ENCODE measurements at regions not wholly inside any gene's neighbourhood (a gene's known extent, or its start where the extent isn't known, plus 50 kb on each side); places are given as distances from the start of the nearest gene placed in this dataset.

DNA sequence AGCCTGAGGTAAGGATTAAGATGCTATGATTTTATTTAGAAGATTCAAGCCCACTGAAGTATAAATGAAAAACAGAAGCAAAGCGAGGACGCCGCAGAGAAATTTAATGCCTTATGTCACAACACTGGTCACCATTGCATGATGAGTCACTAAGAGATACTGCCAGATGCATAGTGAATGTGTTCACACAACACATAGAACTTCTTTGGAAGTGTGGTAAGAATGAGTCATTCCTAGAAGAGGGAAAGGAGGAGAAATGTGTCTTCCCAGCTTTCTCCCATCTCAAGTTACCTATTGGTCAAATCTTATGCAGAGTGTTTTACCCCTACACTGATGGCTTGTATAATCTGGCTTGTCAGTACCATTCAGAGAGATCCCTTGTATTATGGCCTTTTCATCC, 465.3 kb upstream of the ARRDC3 start:
- DNase-seq = peak in 1 of 2 donors; percentile 28
- no peak overlapping the region for H3K4ac ChIP-seq (ENCODE audit: low read depth, low read length)
- no peak overlapping the region for H2BK12ac ChIP-seq (ENCODE audit: low read length)
- H4K91ac ChIP-seq (ENCODE audit: low read depth, low read length) = no peak overlapping the region
- H3K14ac ChIP-seq (ENCODE audit: low read length) = no peak overlapping the region
- no peaks in the 10 kb centered on the region for H3K79me2 ChIP-seq (ENCODE audit: control insufficient read depth, insufficient read depth, low read length, poor library complexity)
- WGBS (ENCODE audit: extremely low coverage, insufficient coverage, insufficient read length) = no CpG with 5 or more reads among the region's 3 CpGs
- H3K9ac ChIP-seq (ENCODE audit: low read length) = no peak overlapping the region
- H3K4me1 ChIP-seq (ENCODE audit: control insufficient read depth in 1 of 2, insufficient read depth in 2 of 2, low read length in 2 of 2) = no peaks in the 10 kb centered on the region
- H3K9me3 ChIP-seq (ENCODE audit: insufficient read depth, low read depth, low read length) = no peaks in the 10 kb centered on the region
- no peak overlapping the region for H2AFZ ChIP-seq (ENCODE audit: insufficient read depth, low read length, poor library complexity)
- no peak overlapping the region for H2BK120ac ChIP-seq (ENCODE audit: insufficient read depth, low read length, poor library complexity)
- H3K4me3 ChIP-seq (ENCODE audit: low read depth, low read length) = no peak overlapping the region
- H3K27ac ChIP-seq (ENCODE audit: low read depth, low read length) = no peak overlapping the region
- no peak overlapping the region for H3K4me2 ChIP-seq (ENCODE audit: low read length)
- H2AK5ac ChIP-seq (ENCODE audit: low read length) = no peak overlapping the region
- no peak overlapping the region for H4K12ac ChIP-seq (ENCODE audit: low read depth, low read length)
- H3K18ac ChIP-seq (ENCODE audit: low read length) = no peak overlapping the region
- no peaks in the 10 kb centered on the region for H3K27me3 ChIP-seq (ENCODE audit: insufficient read depth, low read length)
- no peaks in the 10 kb centered on the region for H3K36me3 ChIP-seq (ENCODE audit: control insufficient read depth in 1 of 2, insufficient read depth in 2 of 2, low read length in 2 of 2)
- H3K23ac ChIP-seq (ENCODE audit: low read length) = no peak overlapping the region
- no peak overlapping the region for H4K8ac ChIP-seq (ENCODE audit: low read depth, low read length)
- no peak overlapping the region for H2BK5ac ChIP-seq (ENCODE audit: low read depth, low read length, poor library complexity)
- H3K79me1 ChIP-seq (ENCODE audit: low read length) = no peaks in the 10 kb centered on the region

GRCh38 chr5:91841423-91841822, 458.3 kb upstream of the ARRDC3 start:
- H3K9ac ChIP-seq (ENCODE audit: low read length) = no peak overlapping the region
- H2AFZ ChIP-seq (ENCODE audit: insufficient read depth, low read length, poor library complexity) = no peak overlapping the region
- H2BK120ac ChIP-seq (ENCODE audit: insufficient read depth, low read length, poor library complexity) = no peak overlapping the region
- no peak overlapping the region for H3K23ac ChIP-seq (ENCODE audit: low read length)
- no peak overlapping the region for H2BK5ac ChIP-seq (ENCODE audit: low read depth, low read length, poor library complexity)
- H3K4me1 ChIP-seq (ENCODE audit: control insufficient read depth in 1 of 2, insufficient read depth in 2 of 2, low read length in 2 of 2) = no peaks in the 10 kb centered on the region
- H3K4ac ChIP-seq (ENCODE audit: low read depth, low read length) = no peak overlapping the region
- no peak overlapping the region for H3K4me2 ChIP-seq (ENCODE audit: low read length)
- no peak for DNase-seq
- H4K91ac ChIP-seq (ENCODE audit: low read depth, low read length) = no peak overlapping the region
- H4K8ac ChIP-seq (ENCODE audit: low read depth, low read length) = no peak overlapping the region
- H3K79me2 ChIP-seq (ENCODE audit: control insufficient read depth, insufficient read depth, low read length, poor library complexity) = no peaks in the 10 kb centered on the region
- no peaks in the 10 kb centered on the region for H3K36me3 ChIP-seq (ENCODE audit: control insufficient read depth in 1 of 2, insufficient read depth in 2 of 2, low read length in 2 of 2)
- H3K79me1 ChIP-seq (ENCODE audit: low read length) = no peaks in the 10 kb centered on the region
- H3K4me3 ChIP-seq (ENCODE audit: low read depth, low read length) = no peak overlapping the region
- no peak overlapping the region for H4K12ac ChIP-seq (ENCODE audit: low read depth, low read length)
- H3K27me3 ChIP-seq (ENCODE audit: insufficient read depth, low read length) = no peaks in the 10 kb centered on the region
- H3K9me3 ChIP-seq (ENCODE audit: insufficient read depth, low read depth, low read length) = no peaks in the 10 kb centered on the region
- no peak overlapping the region for H3K27ac ChIP-seq (ENCODE audit: low read depth, low read length)
- no peak overlapping the region for H2AK5ac ChIP-seq (ENCODE audit: low read length)
- no peak overlapping the region for H2BK12ac ChIP-seq (ENCODE audit: low read length)
- H3K18ac ChIP-seq (ENCODE audit: low read length) = no peak overlapping the region
- H3K14ac ChIP-seq (ENCODE audit: low read length) = no peak overlapping the region

DNA sequence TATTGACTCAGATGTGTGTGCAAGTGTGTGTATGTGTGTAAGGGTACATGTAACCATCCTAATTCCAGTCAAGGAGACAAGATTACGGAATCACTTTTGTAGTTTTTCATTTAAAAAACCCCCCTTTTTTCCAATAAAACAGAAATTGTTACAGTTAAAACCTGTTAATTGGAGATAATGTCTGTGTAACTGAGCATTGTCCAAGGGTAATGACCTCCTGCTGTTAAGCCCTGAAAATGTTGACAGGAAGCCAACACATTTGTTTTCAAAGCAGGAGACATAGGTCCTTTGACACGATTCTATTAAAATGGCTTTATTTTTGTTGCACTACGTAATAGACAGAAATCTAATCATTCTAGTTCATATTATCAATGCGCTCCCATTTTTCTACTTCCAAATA, 457.3 kb upstream of the ARRDC3 start:
- no peaks in the 10 kb centered on the region for H3K79me2 ChIP-seq (ENCODE audit: control insufficient read depth, insufficient read depth, low read length, poor library complexity)
- H4K91ac ChIP-seq (ENCODE audit: low read depth, low read length) = no peak overlapping the region
- H3K27me3 ChIP-seq (ENCODE audit: insufficient read depth, low read length) = no peaks in the 10 kb centered on the region
- H3K23ac ChIP-seq (ENCODE audit: low read length) = no peak overlapping the region
- H3K36me3 ChIP-seq (ENCODE audit: control insufficient read depth in 1 of 2, insufficient read depth in 2 of 2, low read length in 2 of 2) = no peaks in the 10 kb centered on the region
- no peaks in the 10 kb centered on the region for H3K4me1 ChIP-seq (ENCODE audit: control insufficient read depth in 1 of 2, insufficient read depth in 2 of 2, low read length in 2 of 2)
- H4K8ac ChIP-seq (ENCODE audit: low read depth, low read length) = no peak overlapping the region
- no peak overlapping the region for H3K4ac ChIP-seq (ENCODE audit: low read depth, low read length)
- no peak for DNase-seq
- no peak overlapping the region for H4K12ac ChIP-seq (ENCODE audit: low read depth, low read length)
- no peak overlapping the region for H2BK120ac ChIP-seq (ENCODE audit: insufficient read depth, low read length, poor library complexity)
- H3K9me3 ChIP-seq (ENCODE audit: insufficient read depth, low read depth, low read length) = no peaks in the 10 kb centered on the region
- no peak overlapping the region for H3K4me3 ChIP-seq (ENCODE audit: low read depth, low read length)
- no peaks in the 10 kb centered on the region for H3K79me1 ChIP-seq (ENCODE audit: low read length)
- H3K9ac ChIP-seq (ENCODE audit: low read length) = no peak overlapping the region
- H2BK5ac ChIP-seq (ENCODE audit: low read depth, low read length, poor library complexity) = no peak overlapping the region
- H2BK12ac ChIP-seq (ENCODE audit: low read length) = no peak overlapping the region
- no peak overlapping the region for H3K27ac ChIP-seq (ENCODE audit: low read depth, low read length)
- no CpG with 5 or more reads among the region's 4 CpGs for WGBS (ENCODE audit: extremely low coverage, insufficient coverage, insufficient read length)
- H2AK5ac ChIP-seq (ENCODE audit: low read length) = no peak overlapping the region
- H3K4me2 ChIP-seq (ENCODE audit: low read length) = no peak overlapping the region
- no peak overlapping the region for H2AFZ ChIP-seq (ENCODE audit: insufficient read depth, low read length, poor library complexity)
- H3K14ac ChIP-seq (ENCODE audit: low read length) = no peak overlapping the region
- H3K18ac ChIP-seq (ENCODE audit: low read length) = no peak overlapping the region

DNA sequence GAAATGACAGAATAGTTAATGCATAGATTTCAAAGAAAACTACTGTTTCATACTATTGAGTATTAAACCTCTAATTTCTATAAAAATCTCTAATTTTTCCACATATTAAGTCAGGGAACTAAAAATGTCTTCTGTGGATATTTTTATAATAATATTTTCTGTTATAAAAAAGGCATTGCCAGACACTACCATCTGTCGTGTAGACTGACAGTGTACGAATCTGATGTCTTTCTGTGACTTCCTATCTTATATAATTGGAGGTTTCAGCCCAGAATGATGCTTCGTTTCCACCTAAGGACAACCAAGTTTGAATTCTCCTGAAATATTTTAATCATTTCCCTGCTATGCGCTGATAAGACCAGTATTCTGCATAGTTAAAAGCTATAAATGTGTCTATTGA, 456.6 kb upstream of the ARRDC3 start:
- Histone ChIP-seq H4K8ac (ENCODE audit: low read depth, low read length) (no peak overlapping the region), H3K9me3 (ENCODE audit: insufficient read depth, low read depth, low read length) (no peaks in the 10 kb centered on the region), H3K27me3 (ENCODE audit: insufficient read depth, low read length) (no peaks in the 10 kb centered on the region), H4K12ac (ENCODE audit: low read depth, low read length) (no peak overlapping the region), H3K9ac (ENCODE audit: low read length) (no peak overlapping the region), H4K91ac (ENCODE audit: low read depth, low read length) (no peak overlapping the region), H3K18ac (ENCODE audit: low read length) (no peak overlapping the region), H2AFZ (ENCODE audit: insufficient read depth, low read length, poor library complexity) (no peak overlapping the region), H3K4ac (ENCODE audit: low read depth, low read length) (no peak overlapping the region), H3K4me1 (ENCODE audit: control insufficient read depth in 1 of 2, insufficient read depth in 2 of 2, low read length in 2 of 2) (no peaks in the 10 kb centered on the region), H3K27ac (ENCODE audit: low read depth, low read length) (no peak overlapping the region), H2BK12ac (ENCODE audit: low read length) (no peak overlapping the region), H3K23ac (ENCODE audit: low read length) (no peak overlapping the region), H2BK5ac (ENCODE audit: low read depth, low read length, poor library complexity) (no peak overlapping the region), H3K4me3 (ENCODE audit: low read depth, low read length) (no peak overlapping the region), H3K36me3 (ENCODE audit: control insufficient read depth in 1 of 2, insufficient read depth in 2 of 2, low read length in 2 of 2) (no peaks in the 10 kb centered on the region), H3K79me1 (ENCODE audit: low read length) (no peaks in the 10 kb centered on the region), H3K79me2 (ENCODE audit: control insufficient read depth, insufficient read depth, low read length, poor library complexity) (no peaks in the 10 kb centered on the region), H3K4me2 (ENCODE audit: low read length) (no peak overlapping the region), H3K14ac (ENCODE audit: low read length) (no peak overlapping the region), H2BK120ac (ENCODE audit: insufficient read depth, low read length, poor library complexity) (no peak overlapping the region), H2AK5ac (ENCODE audit: low read length) (no peak overlapping the region)
- no CpG with 5 or more reads among the region's 4 CpGs for WGBS (ENCODE audit: extremely low coverage, insufficient coverage, insufficient read length)
- DNase-seq = no peak

DNA sequence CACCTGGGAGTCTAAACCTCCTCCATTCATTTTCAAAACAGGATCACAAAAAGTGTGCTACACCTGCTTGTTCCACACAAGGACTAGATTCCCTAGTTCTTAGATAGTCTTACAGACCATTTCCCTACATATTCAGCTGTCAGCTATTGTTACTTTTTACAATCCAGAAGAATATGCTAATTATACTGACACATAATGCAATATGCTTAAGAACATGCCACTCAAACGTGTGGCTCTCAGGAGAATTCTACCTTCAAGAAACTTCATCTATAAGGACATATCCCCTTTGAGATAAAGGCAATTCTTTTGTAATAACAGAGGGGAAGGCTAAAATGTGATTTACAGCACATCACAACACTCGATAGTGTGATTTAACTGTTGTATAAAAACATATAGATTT, 456.1 kb upstream of the ARRDC3 start:
- H3K27me3 ChIP-seq (ENCODE audit: insufficient read depth, low read length) = no peaks in the 10 kb centered on the region
- H2BK5ac ChIP-seq (ENCODE audit: low read depth, low read length, poor library complexity) = no peak overlapping the region
- H2BK120ac ChIP-seq (ENCODE audit: insufficient read depth, low read length, poor library complexity) = no peak overlapping the region
- no peak overlapping the region for H4K8ac ChIP-seq (ENCODE audit: low read depth, low read length)
- no peak overlapping the region for H3K4me3 ChIP-seq (ENCODE audit: low read depth, low read length)
- no peak overlapping the region for H3K27ac ChIP-seq (ENCODE audit: low read depth, low read length)
- no peak overlapping the region for H4K91ac ChIP-seq (ENCODE audit: low read depth, low read length)
- H2AK5ac ChIP-seq (ENCODE audit: low read length) = no peak overlapping the region
- no peak overlapping the region for H3K23ac ChIP-seq (ENCODE audit: low read length)
- H3K9ac ChIP-seq (ENCODE audit: low read length) = no peak overlapping the region
- H3K79me1 ChIP-seq (ENCODE audit: low read length) = no peaks in the 10 kb centered on the region
- H2BK12ac ChIP-seq (ENCODE audit: low read length) = no peak overlapping the region
- DNase-seq = no peak
- no peaks in the 10 kb centered on the region for H3K4me1 ChIP-seq (ENCODE audit: control insufficient read depth in 1 of 2, insufficient read depth in 2 of 2, low read length in 2 of 2)
- WGBS (ENCODE audit: extremely low coverage, insufficient coverage, insufficient read length) = no CpG with 5 or more reads among the region's 2 CpGs
- no peaks in the 10 kb centered on the region for H3K9me3 ChIP-seq (ENCODE audit: insufficient read depth, low read depth, low read length)
- H3K79me2 ChIP-seq (ENCODE audit: control insufficient read depth, insufficient read depth, low read length, poor library complexity) = no peaks in the 10 kb centered on the region
- no peak overlapping the region for H4K12ac ChIP-seq (ENCODE audit: low read depth, low read length)
- no peaks in the 10 kb centered on the region for H3K36me3 ChIP-seq (ENCODE audit: control insufficient read depth in 1 of 2, insufficient read depth in 2 of 2, low read length in 2 of 2)
- no peak overlapping the region for H3K4me2 ChIP-seq (ENCODE audit: low read length)
- H3K14ac ChIP-seq (ENCODE audit: low read length) = no peak overlapping the region
- no peak overlapping the region for H2AFZ ChIP-seq (ENCODE audit: insufficient read depth, low read length, poor library complexity)
- H3K18ac ChIP-seq (ENCODE audit: low read length) = no peak overlapping the region
- H3K4ac ChIP-seq (ENCODE audit: low read depth, low read length) = no peak overlapping the region
